ENCODE measurements at regions not wholly inside any gene's neighbourhood (a gene's known extent, or its start where the extent isn't known, plus 50 kb on each side); places are given as distances from the start of the nearest gene placed in this dataset.

GRCh38 chr2:46825231-46825938, 90.2 kb downstream of the MCFD2 start:
- Mint-ChIP-seq H3K9me3 (peaks cover 0 to 5% (median 4%) of the 10 kb centered on the region in 3 donors), H3K27ac (no peak overlapping the region), H3K27me3 (peaks cover 19% of the 10 kb centered on the region), H3K36me3 (no peaks in the 10 kb centered on the region), H3K4me1 (no peaks in the 10 kb centered on the region), H3K4me3 (no peak overlapping the region)

GRCh38 chr2:46824611-46825010, 91.0 kb downstream of the MCFD2 start:
- Mint-ChIP-seq H3K27me3 (peaks cover 15% of the 10 kb centered on the region), H3K4me1 (no peaks in the 10 kb centered on the region), H3K36me3 (peaks cover 1% of the 10 kb centered on the region), H3K27ac (no peak overlapping the region), H3K4me3 (no peak overlapping the region), H3K9me3 (peaks cover 0 to 2% (median 0%) of the 10 kb centered on the region in 3 donors)

DNA sequence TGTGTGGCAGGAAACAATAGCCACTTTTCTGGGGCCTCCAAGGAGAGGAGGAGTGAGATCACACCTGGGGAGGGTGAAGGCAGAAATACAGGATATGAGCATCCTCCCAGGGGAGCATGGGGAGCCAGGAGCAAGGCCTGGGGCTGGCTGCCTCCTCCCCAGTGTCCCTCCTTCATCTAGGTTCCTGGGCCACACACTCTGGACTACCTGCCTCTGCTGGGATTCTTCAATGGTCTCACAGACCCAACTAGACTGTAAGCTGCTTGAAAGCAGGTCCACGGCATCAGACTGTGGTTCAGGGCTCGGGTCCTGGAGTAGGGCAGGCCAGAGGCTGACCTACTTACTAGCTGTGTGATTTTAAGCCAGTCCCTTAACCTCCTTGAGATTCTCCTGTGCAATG, 94.0 kb downstream of the MCFD2 start:
- Mint-ChIP-seq H3K4me1 (no peaks in the 10 kb centered on the region), H3K36me3 (peaks cover 1% of the 10 kb centered on the region), H3K9me3 (peaks cover 0 to 2% (median 0%) of the 10 kb centered on the region in 3 donors), H3K27ac (no peak overlapping the region), H3K27me3 (peaks cover 7% of the 10 kb centered on the region), H3K4me3 (no peak overlapping the region)

DNA sequence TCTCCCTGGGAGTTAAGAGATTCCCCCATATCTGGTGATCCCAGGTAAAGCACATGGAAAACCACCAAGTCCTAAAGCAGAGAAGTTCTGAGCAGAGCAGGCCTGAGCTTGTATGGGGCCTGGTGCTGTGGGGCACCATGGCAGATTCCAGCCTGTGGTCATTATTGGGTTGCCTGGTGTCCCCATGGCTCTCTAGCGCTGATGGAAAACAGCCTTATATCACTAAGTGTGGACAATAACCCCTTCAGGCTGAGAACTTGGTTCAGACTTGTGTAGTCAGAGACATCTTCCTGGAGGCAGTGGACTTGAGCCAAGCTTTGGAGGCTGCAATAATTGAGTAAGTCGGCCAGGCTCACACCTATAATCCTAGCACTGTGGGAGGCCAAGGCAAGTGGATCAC, 96.8 kb downstream of the MCFD2 start:
- Mint-ChIP-seq H3K4me1 (no peaks in the 10 kb centered on the region), H3K27me3 (peaks cover 15% of the 10 kb centered on the region), H3K9me3 (peaks cover 0 to 2% (median 0%) of the 10 kb centered on the region in 3 donors), H3K4me3 (no peak overlapping the region), H3K36me3 (peaks cover 3% of the 10 kb centered on the region), H3K27ac (no peak overlapping the region)

DNA sequence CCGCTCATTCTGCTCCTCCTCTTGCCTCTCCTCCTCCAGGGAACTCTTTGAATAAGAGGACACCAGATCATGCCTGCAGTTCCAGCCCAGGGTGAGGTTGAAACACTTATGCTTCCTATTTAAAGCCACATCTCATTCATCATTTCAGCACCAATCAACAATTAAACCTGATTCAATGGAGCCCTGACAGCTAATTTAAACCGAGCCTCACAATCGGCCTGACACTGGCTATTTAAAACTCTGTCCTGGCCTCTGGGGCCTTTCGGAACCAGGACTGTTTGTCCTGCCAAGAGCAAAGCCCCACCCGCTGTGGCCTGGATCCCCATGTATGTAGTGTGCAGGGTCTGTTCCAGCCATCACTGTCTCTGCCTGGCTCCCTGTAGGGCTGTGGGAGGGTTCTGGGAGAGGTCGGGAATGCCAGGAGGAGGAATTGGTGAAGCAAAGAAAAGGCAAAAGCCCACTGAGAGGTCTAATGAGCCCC, 97.4 kb downstream of the MCFD2 start:
- Mint-ChIP-seq H3K4me1 (no peaks in the 10 kb centered on the region), H3K4me3 (no peak overlapping the region), H3K36me3 (peaks cover 3% of the 10 kb centered on the region), H3K27me3 (peaks cover 18% of the 10 kb centered on the region), H3K27ac (no peak overlapping the region), H3K9me3 (peaks cover 0 to 2% (median 0%) of the 10 kb centered on the region in 3 donors)

GRCh38 chr2:46816846-46817726, 98.5 kb downstream of the MCFD2 start:
- Mint-ChIP-seq H3K9me3 (peaks cover 0 to 2% (median 0%) of the 10 kb centered on the region in 3 donors), H3K4me3 (no peak overlapping the region), H3K36me3 (peaks cover 3% of the 10 kb centered on the region)

GRCh38 chr2:46816151-46816845, 99.3 kb downstream of the MCFD2 start:
- Mint-ChIP-seq H3K27ac (no peak overlapping the region), H3K4me1 (no peaks in the 10 kb centered on the region), H3K36me3 (peaks cover 3% of the 10 kb centered on the region), H3K27me3 (peaks cover 20% of the 10 kb centered on the region), H3K4me3 (no peak overlapping the region), H3K9me3 (peaks cover 0 to 2% (median 0%) of the 10 kb centered on the region in 3 donors)

More at GRCh38 chr2:46816846-46817726, 98.5 kb downstream of the MCFD2 start:
- Mint-ChIP-seq H3K27ac (no peak overlapping the region), H3K27me3 (peaks cover 20% of the 10 kb centered on the region), H3K4me1 (no peaks in the 10 kb centered on the region)

DNA sequence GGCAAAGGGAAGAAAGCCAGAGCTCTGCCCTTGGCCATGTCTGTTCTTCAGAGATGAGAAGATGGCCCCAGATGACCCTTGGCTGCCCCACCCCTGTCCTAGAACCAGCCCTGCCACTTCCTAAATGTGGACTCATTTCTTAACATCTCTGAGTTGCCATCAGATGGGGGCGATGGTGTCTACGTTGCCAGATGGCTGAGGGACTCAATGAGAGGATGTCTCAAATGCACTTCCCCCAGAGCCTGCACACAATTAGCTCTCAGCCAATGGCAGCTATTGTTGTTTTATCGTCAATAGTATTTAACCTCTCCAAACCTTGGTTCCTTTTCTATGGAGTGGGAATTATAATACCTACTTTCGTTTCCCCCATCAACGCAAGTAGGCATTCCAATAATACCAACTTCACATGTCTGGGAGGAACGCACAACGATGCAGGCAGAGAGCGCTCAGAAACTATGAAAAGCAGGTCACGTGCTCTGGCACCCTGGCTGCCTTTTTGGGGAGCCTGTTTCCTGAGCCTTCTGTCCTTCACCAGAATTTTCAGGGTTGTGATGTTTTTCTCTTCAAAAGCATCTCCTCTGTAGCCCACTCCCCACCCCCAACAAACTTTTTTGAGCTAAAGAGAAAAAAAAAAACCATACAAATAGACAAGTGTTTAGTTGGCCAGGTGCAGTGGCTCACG, 100.3 kb downstream of the MCFD2 start:
- H3K27ac Mint-ChIP-seq: no peak overlapping the region
- peaks cover 0 to 2% (median 0%) of the 10 kb centered on the region in 3 donors for H3K9me3 Mint-ChIP-seq
- H3K36me3 Mint-ChIP-seq: peaks cover 3% of the 10 kb centered on the region
- no peak overlapping the region for H3K4me3 Mint-ChIP-seq
- no peaks in the 10 kb centered on the region for H3K4me1 Mint-ChIP-seq
- peaks cover 16% of the 10 kb centered on the region for H3K27me3 Mint-ChIP-seq

DNA sequence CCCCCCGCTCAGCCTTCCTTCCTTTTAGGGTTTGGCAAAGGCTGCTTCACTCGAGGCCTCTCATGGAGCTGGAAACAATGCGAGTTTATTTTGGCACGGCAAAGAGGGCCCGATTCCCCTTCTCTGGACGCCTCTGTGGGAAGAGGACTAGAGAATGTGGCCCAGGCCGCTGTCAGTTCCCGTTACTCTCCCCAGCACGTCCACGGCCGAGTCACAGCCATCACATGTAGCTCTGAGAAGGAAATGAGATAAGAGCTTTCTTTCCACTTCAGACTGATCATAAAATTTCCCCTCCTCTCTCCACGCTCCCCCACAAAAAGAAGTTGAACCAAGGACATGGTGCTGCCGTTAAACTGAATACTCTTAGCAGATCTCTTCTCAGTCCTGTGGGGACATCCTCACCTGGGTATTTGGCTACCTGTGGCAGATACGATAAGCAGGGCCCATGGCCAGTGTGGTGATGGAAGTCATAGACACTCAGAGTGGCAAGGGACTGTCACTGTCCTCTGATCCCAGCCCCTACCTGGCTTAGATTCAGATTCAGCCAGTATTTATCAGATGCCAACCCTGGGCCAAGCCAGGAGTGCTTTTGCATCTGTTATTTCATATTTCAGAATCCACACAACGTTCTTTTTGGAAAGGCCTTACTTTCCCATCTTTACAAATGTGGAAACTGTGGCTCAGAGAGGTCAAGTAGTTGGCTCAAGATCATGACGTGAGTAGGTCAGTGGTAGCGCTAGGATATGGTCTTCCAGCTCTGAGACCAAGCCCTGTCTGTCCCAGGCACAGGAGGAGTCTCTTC, 101.2 kb downstream of the MCFD2 start:
- peaks cover 16% of the 10 kb centered on the region for H3K27me3 Mint-ChIP-seq
- peaks cover 1% of the 10 kb centered on the region for H3K36me3 Mint-ChIP-seq
- no peak overlapping the region for H3K27ac Mint-ChIP-seq
- peaks cover 0 to 7% (median 2%) of the 10 kb centered on the region in 3 donors for H3K9me3 Mint-ChIP-seq
- H3K4me1 Mint-ChIP-seq: no peaks in the 10 kb centered on the region
- H3K4me3 Mint-ChIP-seq: no peak overlapping the region

DNA sequence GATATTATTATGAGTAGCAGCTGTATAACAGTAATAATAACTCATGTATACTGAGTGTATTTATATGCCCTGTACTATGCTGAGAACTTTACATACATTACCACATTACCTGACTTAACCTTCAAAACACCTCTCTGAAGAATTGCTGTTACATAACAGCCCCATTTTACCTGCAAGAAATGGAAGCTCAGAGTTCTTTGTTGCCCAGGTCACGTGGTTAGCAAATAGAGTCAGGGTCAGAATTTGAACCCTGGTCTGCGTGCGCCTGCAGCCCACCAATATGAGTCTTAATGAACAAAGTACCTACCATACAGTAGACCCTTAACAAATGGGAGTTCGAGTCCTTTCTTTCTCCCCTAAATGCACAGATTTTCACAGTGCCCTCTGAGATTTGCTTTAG, 101.9 kb downstream of the MCFD2 start:
- Mint-ChIP-seq H3K27me3 (peaks cover 16% of the 10 kb centered on the region), H3K27ac (no peak overlapping the region), H3K9me3 (peaks cover 0 to 10% (median 6%) of the 10 kb centered on the region in 3 donors), H3K4me3 (no peak overlapping the region), H3K36me3 (peaks cover 5% of the 10 kb centered on the region), H3K4me1 (no peaks in the 10 kb centered on the region)

GRCh38 chr2:46813020-46813415, 102.6 kb downstream of the MCFD2 start:
- no peak overlapping the region for H3K4me3 Mint-ChIP-seq
- peaks cover 0 to 10% (median 7%) of the 10 kb centered on the region in 3 donors for H3K9me3 Mint-ChIP-seq
- no peaks in the 10 kb centered on the region for H3K4me1 Mint-ChIP-seq
- H3K27me3 Mint-ChIP-seq: peaks cover 16% of the 10 kb centered on the region
- H3K36me3 Mint-ChIP-seq: peaks cover 5% of the 10 kb centered on the region
- no peak overlapping the region for H3K27ac Mint-ChIP-seq
